H1 (cell line): ENCODE measurements at regions not wholly inside any gene's neighbourhood (a gene's known extent, or its start where the extent isn't known, plus 50 kb on each side); places are given as distances from the start of the nearest gene placed in this dataset.

Experiments used
- BACH1 ChIP-seq: IDR thresholded peaks from 2 replicates; pipeline ENCODE4 v1.6.1; 2012; ENCODE audit warnings: low read length, improper control_type of control experiment
- CTCF ChIP-seq, 3 experiments: IDR thresholded peaks; 1 replicate in 2 of 3; 2 replicates in 1 of 3; pipeline versions ENCODE4 v1.5.1 to v1.6.1; 2011; ENCODE audit warnings: low read length in 3 of 3, mild to moderate bottlenecking in 3 of 3, inconsistent platforms in 2 of 3, low read depth in 1 of 3, moderate library complexity in 1 of 3; ENCODE audit not compliant: insufficient read depth in 1 of 3; ENCODE audit errors: control extremely low read depth in 1 of 3
- EP300 ChIP-seq, 2 experiments: IDR thresholded peaks; 1 replicate in 1 of 2; 2 replicates in 1 of 2; pipeline ENCODE4 v1.6.1; 2011 to 2012; ENCODE audit warnings: low read depth in 2 of 2, low read length in 2 of 2, mild to moderate bottlenecking in 2 of 2, borderline replicate concordance in 1 of 2, inconsistent platforms in 1 of 2, moderate library complexity in 1 of 2
- EZH2 ChIP-seq: fragments of 200-600 bp; sonication (generic); IDR thresholded peaks from 2 replicates; pipeline ENCODE4 v1.7.1; 2012; ENCODE audit warnings: low read depth, mild to moderate bottlenecking, moderate library complexity, low read length, inconsistent platforms; ENCODE audit not compliant: severe bottlenecking
- FOSL1 ChIP-seq: IDR thresholded peaks from 2 replicates; pipeline ENCODE4 v1.6.1; 2011; ENCODE audit warnings: mild to moderate bottlenecking, low read depth, low read length, moderate library complexity; ENCODE audit not compliant: insufficient read depth
- HDAC6 ChIP-seq: IDR thresholded peaks from one replicate; pipeline ENCODE4 v1.7.1; 2012; ENCODE audit warnings: low read depth, mild to moderate bottlenecking, inconsistent platforms, low read length, moderate library complexity
- JUND ChIP-seq: IDR thresholded peaks from 2 replicates; pipeline ENCODE4 v1.6.1; 2011; ENCODE audit warnings: mild to moderate bottlenecking, improper control_type of control experiment, low read length
- NANOG ChIP-seq: IDR thresholded peaks from 2 replicates; pipeline ENCODE4 v1.6.1; 2011; ENCODE audit warnings: low read length, low read depth, mild to moderate bottlenecking, inconsistent platforms; ENCODE audit not compliant: insufficient read depth, poor library complexity, severe bottlenecking
- POLR2A ChIP-seq, 2 experiments: IDR thresholded peaks; 1 replicate in 1 of 2; 2 replicates in 1 of 2; pipeline ENCODE4 v1.6.1; 2011; ENCODE audit warnings: low read depth in 2 of 2, low read length in 2 of 2, mild to moderate bottlenecking in 2 of 2; ENCODE audit errors: control extremely low read depth in 1 of 2
- POLR2AphosphoS5 ChIP-seq: IDR thresholded peaks from 2 replicates; pipeline ENCODE4 v1.6.1; 2011; ENCODE audit warnings: low read depth, low read length
- TAF1 ChIP-seq: IDR thresholded peaks from 2 replicates; pipeline ENCODE4 v1.6.1; 2011; ENCODE audit warnings: mild to moderate bottlenecking, low read depth, low read length
- TBP ChIP-seq: IDR thresholded peaks from 2 replicates; pipeline ENCODE4 v1.6.1; 2011; ENCODE audit warnings: low read depth, low read length, improper control_type of control experiment
- USF2 ChIP-seq: IDR thresholded peaks from 2 replicates; pipeline ENCODE4 v1.6.1; 2011; ENCODE audit warnings: low read length, improper control_type of control experiment
- ZNF274 ChIP-seq: IDR thresholded peaks from 2 replicates; pipeline ENCODE4 v1.7.0; 2012; ENCODE audit warnings: low read length, borderline replicate concordance; ENCODE audit errors: extremely low read depth

- TF ChIP-seq USF2 (no peak), CTCF (IDR thresholded peaks at IDR 0.05; ENCODE audit: control extremely low read depth in 1 of 3, insufficient read depth in 1 of 3, low read depth in 1 of 3, low read length in 3 of 3) (no peak), POLR2AphosphoS5 (no peak), TAF1 (no peak), EP300 (IDR thresholded peaks at IDR 0.05; ENCODE audit: borderline replicate concordance in 1 of 2, low read depth in 2 of 2, low read length in 2 of 2) (no peak), TBP (no peak), POLR2A (IDR thresholded peaks at IDR 0.05; ENCODE audit: control extremely low read depth in 1 of 2, low read depth in 2 of 2, low read length in 2 of 2) (no peak), EZH2 (no peak), BACH1 (no peak), FOSL1 (no peak), JUND (no peak), HDAC6 (no peak), NANOG (no peak), ZNF274 (no peak)
Observed at GRCh38 chr9:2493529-2493928, 128.1 kb upstream of the VLDLR start.
